Ishikawa (cell line): ENCODE measurements at regions not wholly inside any gene's neighbourhood (a gene's known extent, or its start where the extent isn't known, plus 50 kb on each side); places are given as distances from the start of the nearest gene placed in this dataset.

ENCODE experiments used
- CEBPB ChIP-seq: IDR thresholded peaks from 2 replicates; pipeline ENCODE4 v1.6.1; 2012
- CREB1 ChIP-seq: IDR thresholded peaks from 2 replicates; pipeline ENCODE4 v1.6.1; 2012; ENCODE audit warnings: low read depth
- EGR1 ChIP-seq: IDR thresholded peaks from 2 replicates; pipeline ENCODE4 v1.6.1; 2012
- EP300 ChIP-seq: IDR thresholded peaks from 2 replicates; pipeline ENCODE4 v1.6.1; 2012; ENCODE audit warnings: borderline replicate concordance
- FOXM1 ChIP-seq: IDR thresholded peaks from 2 replicates; pipeline ENCODE4 v1.6.1; 2012; ENCODE audit warnings: low read depth, borderline replicate concordance
- MAX ChIP-seq: IDR thresholded peaks from 2 replicates; pipeline ENCODE4 v1.6.1; 2012
- NFIC ChIP-seq: IDR thresholded peaks from 2 replicates; pipeline ENCODE4 v1.6.1; 2012
- RAD21 ChIP-seq: IDR thresholded peaks from 2 replicates; pipeline ENCODE4 v1.6.1; 2012; ENCODE audit warnings: low read depth
- REST ChIP-seq: IDR thresholded peaks from 2 replicates; pipeline ENCODE4 v1.6.1; 2012; ENCODE audit warnings: low read depth, mild to moderate bottlenecking
- TAF1 ChIP-seq: IDR thresholded peaks from 2 replicates; pipeline ENCODE4 v1.6.1; 2012; ENCODE audit warnings: low read depth, mild to moderate bottlenecking
- TCF12 ChIP-seq: IDR thresholded peaks from 2 replicates; pipeline ENCODE4 v1.6.1; 2012; ENCODE audit warnings: low read depth
- TEAD4 ChIP-seq: IDR thresholded peaks from 2 replicates; pipeline ENCODE4 v1.6.1; 2012
- USF1 ChIP-seq: IDR thresholded peaks from 2 replicates; pipeline ENCODE4 v1.6.1; 2012
- YY1 ChIP-seq: IDR thresholded peaks from 2 replicates; pipeline ENCODE4 v1.6.1; 2012; ENCODE audit warnings: low read depth
- ZBTB7A ChIP-seq: IDR thresholded peaks from 2 replicates; pipeline ENCODE4 v1.6.1; 2012; ENCODE audit warnings: low read depth

GRCh38 chr11:88043149-88043548 lies 132.1 kb downstream of the RAB38 start:
- TF ChIP-seq USF1, result no peak
- TF ChIP-seq TAF1, result no peak

- TF ChIP-seq FOXM1, result no peak
- no peak for TF ChIP-seq TCF12
- no peak for TF ChIP-seq RAD21
- no peak for TF ChIP-seq EGR1
- TF ChIP-seq CREB1, result no peak
- no peak for TF ChIP-seq TAF1
- TF ChIP-seq TEAD4, result no peak
These were observed 132.6 kb downstream of the RAB38 start for GRCh38 chr11:88042647-88043046.

- TF ChIP-seq MAX, result no peak
- no peak for TF ChIP-seq FOXM1
- TF ChIP-seq RAD21, result no peak
- no peak for TF ChIP-seq USF1
- no peak for TF ChIP-seq TAF1
- no peak for TF ChIP-seq YY1
- TF ChIP-seq TEAD4, result no peak
- TF ChIP-seq ZBTB7A, result no peak
- no peak for TF ChIP-seq EP300
- TF ChIP-seq REST, result no peak
- TF ChIP-seq TCF12, result no peak
- TF ChIP-seq CEBPB, result no peak
- TF ChIP-seq CREB1, result no peak
- no peak for TF ChIP-seq EGR1
- TF ChIP-seq NFIC, result no peak
These were observed 133.0 kb downstream of the RAB38 start for GRCh38 chr11:88042238-88042637.

GRCh38 chr11:88041679-88042078 lies 133.6 kb downstream of the RAB38 start:
- TF ChIP-seq CEBPB (no peak), MAX (no peak), USF1 (no peak), TAF1 (no peak), ZBTB7A (no peak), NFIC (no peak), FOXM1 (no peak), CREB1 (no peak)

- TF ChIP-seq TEAD4, result no peak
- no peak for TF ChIP-seq MAX
- TF ChIP-seq TCF12, result no peak
- TF ChIP-seq RAD21, result no peak
- no peak for TF ChIP-seq YY1
- no peak for TF ChIP-seq CEBPB
- TF ChIP-seq REST, result no peak
- no peak for TF ChIP-seq EP300
These were observed 135.1 kb downstream of the RAB38 start for GRCh38 chr11:88040148-88040496.

- TF ChIP-seq RAD21, result no peak
- no peak for TF ChIP-seq EP300
- TF ChIP-seq CREB1, result no peak
- TF ChIP-seq NFIC, result no peak
- TF ChIP-seq EGR1, result no peak
- TF ChIP-seq YY1, result no peak
- no peak for TF ChIP-seq ZBTB7A
- no peak for TF ChIP-seq FOXM1
- TF ChIP-seq CEBPB, result no peak
- TF ChIP-seq USF1, result no peak
These were observed 135.6 kb downstream of the RAB38 start for GRCh38 chr11:88039476-88040147.
